ENCODE measurements at regions not wholly inside any gene's neighbourhood (a gene's known extent, or its start where the extent isn't known, plus 50 kb on each side); places are given as distances from the start of the nearest gene placed in this dataset.

GRCh38 chr4:121457278-121457875 lies 76.6 kb upstream of the QRFPR start:
- no peak overlapping the region for H3K4me3 ChIP-seq (ENCODE audit: low read depth, low read length)
- no peak for TF ChIP-seq CTCF (IDR thresholded peaks at IDR 0.05; ENCODE audit: borderline replicate concordance, insufficient read depth, low read depth, low read length)

GRCh38 chr4:121455285-121455684 lies 74.5 kb upstream of the QRFPR start:
- H3K4me3 ChIP-seq (ENCODE audit: low read depth, low read length): no peak overlapping the region
- TF ChIP-seq CTCF (IDR thresholded peaks at IDR 0.05; ENCODE audit: borderline replicate concordance, insufficient read depth, low read depth, low read length): no peak

GRCh38 chr4:121454251-121454979 lies 73.6 kb upstream of the QRFPR start:
- no peak for TF ChIP-seq CTCF (IDR thresholded peaks at IDR 0.05; ENCODE audit: borderline replicate concordance, insufficient read depth, low read depth, low read length)
- no peak overlapping the region for H3K4me3 ChIP-seq (ENCODE audit: low read depth, low read length)

- H3K4me3 ChIP-seq (ENCODE audit: low read depth, low read length): no peak overlapping the region
- TF ChIP-seq CTCF (IDR thresholded peaks at IDR 0.05; ENCODE audit: borderline replicate concordance, insufficient read depth, low read depth, low read length): no peak
Observed at GRCh38 chr4:121451310-121451709, 70.5 kb upstream of the QRFPR start.

- H3K4me3 ChIP-seq (ENCODE audit: low read depth, low read length): no peak overlapping the region
- TF ChIP-seq CTCF (IDR thresholded peaks at IDR 0.05; ENCODE audit: borderline replicate concordance, insufficient read depth, low read depth, low read length): no peak
Observed at GRCh38 chr4:121449416-121449815, 68.6 kb upstream of the QRFPR start.

GRCh38 chr4:121448231-121448630 lies 67.4 kb upstream of the QRFPR start:
- no peak for TF ChIP-seq CTCF (IDR thresholded peaks at IDR 0.05; ENCODE audit: borderline replicate concordance, insufficient read depth, low read depth, low read length)
- no peak overlapping the region for H3K4me3 ChIP-seq (ENCODE audit: low read depth, low read length)

- no peak overlapping the region for H3K4me3 ChIP-seq (ENCODE audit: low read depth, low read length)
- TF ChIP-seq CTCF (IDR thresholded peaks at IDR 0.05; ENCODE audit: borderline replicate concordance, insufficient read depth, low read depth, low read length): no peak
Observed at GRCh38 chr4:121439669-121440068, 58.9 kb upstream of the QRFPR start.

Measured in GM12875 (cell line).